ENCODE measurements at regions not wholly inside any gene's neighbourhood (a gene's known extent, or its start where the extent isn't known, plus 50 kb on each side); places are given as distances from the start of the nearest gene placed in this dataset.

DNA sequence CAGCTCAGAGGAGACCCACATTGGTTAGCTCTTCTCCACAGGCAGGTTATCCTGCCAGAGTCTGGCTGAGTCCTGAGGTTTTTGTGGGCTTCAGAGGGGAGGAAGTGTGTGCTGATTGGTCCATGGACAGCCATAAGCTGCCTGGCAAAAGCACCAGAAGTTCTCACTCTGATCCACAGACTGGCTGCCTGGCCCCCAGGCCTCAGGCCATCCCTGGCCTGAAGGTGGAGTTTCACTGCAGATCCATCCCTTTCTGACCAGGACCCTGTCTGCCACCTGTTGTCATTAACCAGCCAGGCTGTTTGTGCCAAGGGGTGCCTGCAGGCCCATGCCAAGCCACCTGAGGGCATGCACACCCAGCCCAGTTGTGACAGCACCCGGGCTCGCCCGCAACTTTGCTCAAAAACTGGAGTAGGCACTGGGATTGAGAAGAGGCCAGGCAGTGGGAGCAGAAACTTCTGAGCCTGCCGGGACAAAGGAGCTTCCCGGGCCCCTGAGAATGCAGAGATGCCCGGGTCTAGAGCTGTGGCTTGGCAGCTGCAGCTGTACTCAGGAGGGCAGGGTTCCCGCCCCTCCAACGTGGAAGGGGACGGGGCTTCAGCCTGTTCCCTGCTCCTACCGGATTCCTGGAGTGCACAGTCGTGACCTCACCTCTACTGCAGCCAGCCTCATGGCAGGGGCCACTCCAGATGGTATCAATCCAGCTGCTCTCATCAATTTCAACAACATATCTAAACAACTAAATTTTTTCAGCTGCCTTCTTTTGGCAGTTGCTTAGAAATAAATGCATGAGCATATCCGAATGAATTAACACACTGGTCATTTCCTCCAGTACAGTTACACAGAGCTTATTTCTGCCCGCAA is 1277.3 kb downstream of the SLC16A7 start:
- no TSS peak for BruUV-seq (replicated peaks)
- H3K27ac Mint-ChIP-seq (ENCODE audit: unreplicated experiment): no peak overlapping the region
- TF ChIP-seq, protein P1, sequence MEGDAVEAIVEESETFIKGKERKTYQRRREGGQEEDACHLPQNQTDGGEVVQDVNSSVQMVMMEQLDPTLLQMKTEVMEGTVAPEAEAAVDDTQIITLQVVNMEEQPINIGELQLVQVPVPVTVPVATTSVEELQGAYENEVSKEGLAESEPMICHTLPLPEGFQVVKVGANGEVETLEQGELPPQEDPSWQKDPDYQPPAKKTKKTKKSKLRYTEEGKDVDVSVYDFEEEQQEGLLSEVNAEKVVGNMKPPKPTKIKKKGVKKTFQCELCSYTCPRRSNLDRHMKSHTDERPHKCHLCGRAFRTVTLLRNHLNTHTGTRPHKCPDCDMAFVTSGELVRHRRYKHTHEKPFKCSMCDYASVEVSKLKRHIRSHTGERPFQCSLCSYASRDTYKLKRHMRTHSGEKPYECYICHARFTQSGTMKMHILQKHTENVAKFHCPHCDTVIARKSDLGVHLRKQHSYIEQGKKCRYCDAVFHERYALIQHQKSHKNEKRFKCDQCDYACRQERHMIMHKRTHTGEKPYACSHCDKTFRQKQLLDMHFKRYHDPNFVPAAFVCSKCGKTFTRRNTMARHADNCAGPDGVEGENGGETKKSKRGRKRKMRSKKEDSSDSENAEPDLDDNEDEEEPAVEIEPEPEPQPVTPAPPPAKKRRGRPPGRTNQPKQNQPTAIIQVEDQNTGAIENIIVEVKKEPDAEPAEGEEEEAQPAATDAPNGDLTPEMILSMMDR (IDR thresholded peaks at IDR 0.05; ENCODE audit: unreplicated experiment): no peak
- H3K27me3 Mint-ChIP-seq (ENCODE audit: unreplicated experiment): no peaks in the 10 kb centered on the region
- H3K4me1 Mint-ChIP-seq (ENCODE audit: low read depth, unreplicated experiment): no peaks in the 10 kb centered on the region
- intact Hi-C loops (cut with micrococcal nuclease; ENCODE audit: unreplicated experiment): no loop called here
- H3K9me3 Mint-ChIP-seq (ENCODE audit: low read depth, unreplicated experiment): no peaks in the 10 kb centered on the region
- no peaks in the 10 kb centered on the region for H3K36me3 Mint-ChIP-seq (ENCODE audit: insufficient read depth, unreplicated experiment)
- H3K4me3 Mint-ChIP-seq (ENCODE audit: low read depth, unreplicated experiment): no peak overlapping the region
- DNase-seq: no peak
- CTCF ChIA-PET: no interaction called here

GRCh38 chr12:60874091-60874490 is 1278.3 kb downstream of the SLC16A7 start:
- intact Hi-C loops (cut with micrococcal nuclease; ENCODE audit: unreplicated experiment): no loop called here
- no peaks in the 10 kb centered on the region for H3K4me1 Mint-ChIP-seq (ENCODE audit: low read depth, unreplicated experiment)
- no TSS peak for BruUV-seq (replicated peaks)
- H3K27me3 Mint-ChIP-seq (ENCODE audit: unreplicated experiment): no peaks in the 10 kb centered on the region
- CTCF ChIA-PET: no interaction called here
- no peaks in the 10 kb centered on the region for H3K36me3 Mint-ChIP-seq (ENCODE audit: insufficient read depth, unreplicated experiment)
- H3K4me3 Mint-ChIP-seq (ENCODE audit: low read depth, unreplicated experiment): no peak overlapping the region
- no peak overlapping the region for H3K27ac Mint-ChIP-seq (ENCODE audit: unreplicated experiment)
- TF ChIP-seq, protein P1 (IDR thresholded peaks at IDR 0.05; ENCODE audit: unreplicated experiment): no peak
- no peak for DNase-seq
- H3K9me3 Mint-ChIP-seq (ENCODE audit: low read depth, unreplicated experiment): peaks cover 4% of the 10 kb centered on the region

DNA sequence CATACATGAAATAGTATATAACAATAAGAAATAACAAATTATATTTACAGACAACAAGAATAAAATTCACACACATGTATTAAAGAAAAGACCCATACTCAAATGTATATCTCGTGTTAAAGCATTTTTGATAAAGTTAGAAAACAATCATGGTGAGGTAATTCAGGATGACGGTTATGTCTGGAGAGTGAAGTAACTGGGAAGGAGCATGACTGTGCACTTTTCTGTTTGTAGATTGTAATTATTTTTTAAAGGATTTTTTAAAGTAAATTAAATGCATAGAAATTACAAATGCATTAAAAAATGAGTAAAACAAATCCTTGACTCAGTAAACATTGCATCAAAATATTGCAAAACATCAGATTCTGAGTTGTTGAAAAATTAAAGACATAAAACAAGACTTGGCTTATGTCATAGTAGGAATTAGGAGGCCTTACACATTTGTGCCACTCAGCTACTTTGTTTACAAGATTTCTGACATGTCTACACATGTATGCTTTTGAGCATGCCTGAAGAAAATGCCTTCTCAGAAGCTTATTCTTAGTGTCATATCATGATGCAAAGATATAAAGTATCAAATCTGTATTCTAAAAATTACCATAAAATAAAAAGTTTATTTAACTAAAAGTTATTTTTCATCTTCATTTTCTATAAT is 1325.1 kb downstream of the SLC16A7 start:
- TF ChIP-seq, protein P1 (IDR thresholded peaks at IDR 0.05; ENCODE audit: unreplicated experiment): no peak
- intact Hi-C loops (cut with micrococcal nuclease; ENCODE audit: unreplicated experiment): loop anchor here (2.0 kb wide), 1 partner anchor 14 kb away; no protein-coding TSS in a partner anchor
- H3K36me3 Mint-ChIP-seq (ENCODE audit: insufficient read depth, unreplicated experiment): no peaks in the 10 kb centered on the region
- no peak for DNase-seq
- no peak overlapping the region for H3K4me3 Mint-ChIP-seq (ENCODE audit: low read depth, unreplicated experiment)
- no peak overlapping the region for H3K27ac Mint-ChIP-seq (ENCODE audit: unreplicated experiment)
- no peaks in the 10 kb centered on the region for H3K27me3 Mint-ChIP-seq (ENCODE audit: unreplicated experiment)
- H3K4me1 Mint-ChIP-seq (ENCODE audit: low read depth, unreplicated experiment): no peaks in the 10 kb centered on the region
- CTCF ChIA-PET: no interaction called here
- BruUV-seq (replicated peaks): no TSS peak
- H3K9me3 Mint-ChIP-seq (ENCODE audit: low read depth, unreplicated experiment): peaks cover 2% of the 10 kb centered on the region

DNA sequence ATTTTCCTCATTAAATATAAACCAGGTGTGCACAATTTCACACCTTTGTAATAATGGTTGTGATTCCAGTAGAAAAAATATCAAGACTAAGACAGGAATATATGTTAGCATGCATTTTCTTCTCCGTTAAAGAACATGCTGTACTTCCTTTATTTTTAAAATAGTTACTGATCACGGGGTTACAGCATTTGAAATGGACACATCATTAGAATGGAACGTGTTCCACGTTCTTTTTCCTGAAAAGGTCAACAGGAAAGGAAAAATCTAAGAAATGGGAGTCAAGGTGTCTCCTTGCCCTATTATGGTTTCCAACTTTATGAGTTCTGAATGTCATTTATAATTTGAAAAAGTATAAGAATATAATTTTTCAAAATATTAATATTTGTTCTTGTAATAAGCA is 1325.7 kb downstream of the SLC16A7 start:
- Mint-ChIP-seq H3K27me3 (ENCODE audit: unreplicated experiment) (no peaks in the 10 kb centered on the region), H3K36me3 (ENCODE audit: insufficient read depth, unreplicated experiment) (no peaks in the 10 kb centered on the region), H3K4me3 (ENCODE audit: low read depth, unreplicated experiment) (no peak overlapping the region), H3K27ac (ENCODE audit: unreplicated experiment) (no peak overlapping the region), H3K9me3 (ENCODE audit: low read depth, unreplicated experiment) (peaks cover 2% of the 10 kb centered on the region), H3K4me1 (ENCODE audit: low read depth, unreplicated experiment) (no peaks in the 10 kb centered on the region)
- BruUV-seq (replicated peaks): no TSS peak
- intact Hi-C loops (cut with micrococcal nuclease; ENCODE audit: unreplicated experiment): loop anchor here (2.0 kb wide), 1 partner anchor 13 kb away; no protein-coding TSS in a partner anchor
- no peak for DNase-seq
- TF ChIP-seq, protein P1 (IDR thresholded peaks at IDR 0.05; ENCODE audit: unreplicated experiment): no peak
- CTCF ChIA-PET: no interaction called here

Data from Calu3 (cell line).